Right lobe of liver (tissue), 4 donors: ENCODE measurements at regions not wholly inside any gene's neighbourhood (a gene's known extent, or its start where the extent isn't known, plus 50 kb on each side); places are given as distances from the start of the nearest gene placed in this dataset.

Experiments
- CTCF ChIP-seq, 4 donors: fragments of 200-600 bp in 3 of 4; fragments of 450-650 bp in 1 of 4; IDR thresholded peaks; one replicate each; pipeline versions ENCODE4 v1.5.1 to v1.8.0; 2016 to 2022; ENCODE audit warnings: antibody characterized with exemption in 4 of 4, mild to moderate bottlenecking in 2 of 4
- POLR2A ChIP-seq: fragments of 450-650 bp; IDR thresholded peaks from one replicate; pipeline ENCODE4 v1.6.1; 2017; ENCODE audit warnings: antibody characterized with exemption, mild to moderate bottlenecking
- donor health status: DM: no; HTN: no; CAD: no.
- donor health status: DM: no; HTN: no; CAD: no.
- donor health status: DM: no; HTN: yes; CAD: no.

- TF ChIP-seq CTCF (IDR thresholded peaks at IDR 0.05), result no peak
- no peak for TF ChIP-seq POLR2A
Observed at GRCh38 chr2:121830809-121831208, 75.4 kb downstream of the TSN start.
